ENCODE measurements at regions not wholly inside any gene's neighbourhood (a gene's known extent, or its start where the extent isn't known, plus 50 kb on each side); places are given as distances from the start of the nearest gene placed in this dataset.

- DNase-seq (ENCODE audit: low read depth) = no peak
- TF ChIP-seq CTCF (conservative IDR thresholded peaks at IDR 0.05; ENCODE audit: control insufficient read depth, insufficient read depth, low read depth, low read length) = no peak
- no peak overlapping the region for H3K4me3 ChIP-seq (ENCODE audit: control insufficient read depth, low read depth, low read length)
Measured at GRCh38 chr1:17890815-17891191, 135.7 kb downstream of the ACTL8 start.

GRCh38 chr1:17891205-17892110, 136.3 kb downstream of the ACTL8 start:
- no peak overlapping the region for H3K4me3 ChIP-seq (ENCODE audit: control insufficient read depth, low read depth, low read length)
- no peak for TF ChIP-seq CTCF (conservative IDR thresholded peaks at IDR 0.05; ENCODE audit: control insufficient read depth, insufficient read depth, low read depth, low read length)
- DNase-seq (ENCODE audit: low read depth) = no peak

GRCh38 chr1:17892225-17892624, 137.1 kb downstream of the ACTL8 start:
- no peak for TF ChIP-seq CTCF (conservative IDR thresholded peaks at IDR 0.05; ENCODE audit: control insufficient read depth, insufficient read depth, low read depth, low read length)
- H3K4me3 ChIP-seq (ENCODE audit: control insufficient read depth, low read depth, low read length) = no peak overlapping the region
- no peak for DNase-seq (ENCODE audit: low read depth)

GRCh38 chr1:17892851-17893250, 137.7 kb downstream of the ACTL8 start:
- no peak for TF ChIP-seq CTCF (conservative IDR thresholded peaks at IDR 0.05; ENCODE audit: control insufficient read depth, insufficient read depth, low read depth, low read length)
- DNase-seq (ENCODE audit: low read depth) = no peak

GRCh38 chr1:17893891-17894631, 138.9 kb downstream of the ACTL8 start:
- H3K4me3 ChIP-seq (ENCODE audit: control insufficient read depth, low read depth, low read length) = no peak overlapping the region
- no peak for DNase-seq (ENCODE audit: low read depth)
- TF ChIP-seq CTCF (conservative IDR thresholded peaks at IDR 0.05; ENCODE audit: control insufficient read depth, insufficient read depth, low read depth, low read length) = no peak

More at GRCh38 chr1:17892851-17893250, 137.7 kb downstream of the ACTL8 start:
- no peak overlapping the region for H3K4me3 ChIP-seq (ENCODE audit: control insufficient read depth, low read depth, low read length)

GRCh38 chr1:17895401-17895800, 140.3 kb downstream of the ACTL8 start:
- no peak overlapping the region for H3K4me3 ChIP-seq (ENCODE audit: control insufficient read depth, low read depth, low read length)
- DNase-seq (ENCODE audit: low read depth) = no peak
- TF ChIP-seq CTCF (conservative IDR thresholded peaks at IDR 0.05; ENCODE audit: control insufficient read depth, insufficient read depth, low read depth, low read length) = no peak

Data from fibroblast of mammary gland (primary cell).